Central memory CD8-positive, alpha-beta T cell (primary cell): ENCODE measurements at regions not wholly inside any gene's neighbourhood (a gene's known extent, or its start where the extent isn't known, plus 50 kb on each side); places are given as distances from the start of the nearest gene placed in this dataset.

Experiments
- ATAC-seq: fragments of 150-1000 bp; cut with Tn5 transposase; replicated peaks from 2 replicates; pipeline ENCODE4 v1.10.0; 2022; ENCODE audit warnings: mild to moderate bottlenecking, moderate FRiP score, moderate number of reproducible peaks; ENCODE audit not compliant: poor library complexity, severe bottlenecking; ENCODE audit errors: extremely low read depth
- DNase-seq, 2 donors: peaks; one replicate each; pipeline ENCODE4 v3.0.0; 2021; ENCODE audit warnings: low spot score in 2 of 2
- H3K27ac Mint-ChIP-seq: one replicate; pipeline ENCODE4 v1.8.0; 2022; ENCODE audit warnings: low read depth, mild to moderate bottlenecking, moderate library complexity, mixed read lengths
- H3K27me3 Mint-ChIP-seq: one replicate; pipeline ENCODE4 v1.8.0; 2022; ENCODE audit warnings: mixed read lengths
- H3K36me3 Mint-ChIP-seq: one replicate; pipeline ENCODE4 v1.8.0; 2022; ENCODE audit warnings: mild to moderate bottlenecking, moderate library complexity, mixed read lengths; ENCODE audit not compliant: insufficient read depth
- H3K4me1 Mint-ChIP-seq: one replicate; pipeline ENCODE4 v1.8.0; 2022; ENCODE audit warnings: mixed read lengths
- H3K4me3 Mint-ChIP-seq: one replicate; pipeline ENCODE4 v1.8.0; 2022; ENCODE audit warnings: mild to moderate bottlenecking, moderate library complexity, mixed read lengths
- H3K9me3 Mint-ChIP-seq: one replicate; pipeline ENCODE4 v1.8.0; 2022; ENCODE audit warnings: mixed read lengths

DNA sequence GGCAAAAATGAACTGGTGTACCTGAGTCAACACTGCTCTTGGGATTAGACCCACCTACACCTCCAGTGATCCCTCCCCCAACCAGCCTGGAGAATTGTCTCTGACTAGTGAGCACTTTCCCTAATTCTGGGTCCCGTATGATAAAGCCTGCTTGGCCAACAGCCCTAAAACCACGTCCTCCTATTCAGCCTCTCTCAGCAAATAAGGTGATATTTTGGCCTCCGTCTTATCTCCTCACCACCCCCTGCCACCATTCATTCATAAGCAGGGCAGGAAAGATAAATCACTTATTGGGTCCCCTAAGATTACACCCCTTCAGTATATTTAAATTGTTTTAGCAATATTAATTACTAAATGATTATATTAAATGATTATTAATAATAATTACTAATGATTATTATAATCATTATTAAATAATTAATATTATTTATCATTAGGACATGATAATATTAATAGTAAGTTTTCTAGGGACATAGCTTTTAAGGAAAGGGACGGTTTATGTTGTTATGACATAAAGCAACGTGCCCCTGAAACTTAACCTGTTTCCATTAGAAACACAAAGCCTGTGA lies 108.0 kb downstream of the DUSP10 start:
- no peaks in the 10 kb centered on the region for H3K36me3 Mint-ChIP-seq
- no peak for ATAC-seq

GRCh38 chr1:221634606-221635005 lies 107.3 kb downstream of the DUSP10 start:
- DNase-seq (no peak), ATAC-seq (no peak)
- Mint-ChIP-seq H3K27ac (no peak overlapping the region), H3K36me3 (no peaks in the 10 kb centered on the region), H3K4me3 (no peak overlapping the region), H3K4me1 (no peaks in the 10 kb centered on the region), H3K27me3 (no peaks in the 10 kb centered on the region), H3K9me3 (no peaks in the 10 kb centered on the region)

More for the DNA sequence above, 108.0 kb downstream of the DUSP10 start:
- Mint-ChIP-seq H3K27ac (no peak overlapping the region), H3K4me1 (no peaks in the 10 kb centered on the region), H3K4me3 (no peak overlapping the region), H3K9me3 (no peaks in the 10 kb centered on the region), H3K27me3 (no peaks in the 10 kb centered on the region)
- no peak for DNase-seq

DNA sequence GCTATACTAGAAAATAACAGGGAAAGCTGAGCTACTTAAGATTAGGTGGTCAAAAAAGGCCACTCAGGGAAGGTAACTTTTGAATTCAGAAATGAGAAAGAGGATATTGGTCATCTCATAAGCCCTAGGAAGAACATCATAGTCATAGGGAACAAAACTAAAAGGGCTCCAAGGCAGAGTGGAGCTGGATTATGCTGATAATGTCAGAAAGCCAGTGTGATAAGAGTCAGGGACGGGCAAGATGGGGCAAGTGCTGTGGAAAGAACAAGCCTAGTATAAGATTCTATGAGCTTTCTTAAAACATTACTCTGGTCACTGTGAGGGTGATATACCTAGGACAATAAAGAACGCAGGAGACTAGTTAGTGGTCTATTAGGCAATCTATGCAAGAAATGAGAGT lies 106.6 kb downstream of the DUSP10 start:
- no peak for DNase-seq
- Mint-ChIP-seq H3K9me3 (no peaks in the 10 kb centered on the region), H3K27ac (no peak overlapping the region), H3K36me3 (no peaks in the 10 kb centered on the region), H3K4me1 (no peaks in the 10 kb centered on the region), H3K4me3 (no peak overlapping the region), H3K27me3 (no peaks in the 10 kb centered on the region)
- no peak for ATAC-seq

GRCh38 chr1:221636096-221636495 lies 105.8 kb downstream of the DUSP10 start:
- Mint-ChIP-seq H3K4me1 (no peaks in the 10 kb centered on the region), H3K27me3 (no peaks in the 10 kb centered on the region), H3K9me3 (no peaks in the 10 kb centered on the region), H3K4me3 (no peak overlapping the region), H3K36me3 (no peaks in the 10 kb centered on the region), H3K27ac (no peak overlapping the region)
- DNase-seq (no peak), ATAC-seq (no peak)

- Mint-ChIP-seq H3K36me3 (no peaks in the 10 kb centered on the region), H3K4me1 (no peaks in the 10 kb centered on the region), H3K4me3 (no peak overlapping the region), H3K27ac (no peak overlapping the region), H3K9me3 (no peaks in the 10 kb centered on the region), H3K27me3 (no peaks in the 10 kb centered on the region)
- DNase-seq = no peak
- no peak for ATAC-seq
These were observed 104.9 kb downstream of the DUSP10 start for GRCh38 chr1:221636967-221637366.

- no peaks in the 10 kb centered on the region for H3K27me3 Mint-ChIP-seq
- H3K27ac Mint-ChIP-seq = no peak overlapping the region
- H3K36me3 Mint-ChIP-seq = no peaks in the 10 kb centered on the region
- DNase-seq (no peak), ATAC-seq (no peak)
- no peaks in the 10 kb centered on the region for H3K9me3 Mint-ChIP-seq
- no peak overlapping the region for H3K4me3 Mint-ChIP-seq
- no peaks in the 10 kb centered on the region for H3K4me1 Mint-ChIP-seq
These were observed 104.2 kb downstream of the DUSP10 start for GRCh38 chr1:221637641-221638041.

DNA sequence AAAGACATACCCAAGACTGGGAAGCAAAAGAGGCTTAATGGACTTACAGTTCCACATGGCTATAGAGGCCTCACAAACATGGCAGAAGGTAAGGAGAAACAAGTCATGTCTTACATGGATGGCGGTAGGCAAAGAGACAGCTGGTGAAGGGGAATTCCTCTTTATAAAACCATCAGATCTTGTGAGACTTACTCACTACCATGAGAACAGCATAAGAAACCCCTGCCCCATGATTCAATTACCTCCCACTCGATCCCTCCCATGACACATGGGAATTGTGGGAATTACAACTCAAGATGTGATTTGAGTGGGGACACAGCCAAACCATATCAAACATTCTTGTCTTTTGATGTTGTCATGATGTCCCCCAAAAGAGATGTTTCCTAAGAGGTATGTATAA lies 103.3 kb downstream of the DUSP10 start:
- no peaks in the 10 kb centered on the region for H3K36me3 Mint-ChIP-seq
- H3K27ac Mint-ChIP-seq = no peak overlapping the region
- H3K4me1 Mint-ChIP-seq = no peaks in the 10 kb centered on the region
- no peak for DNase-seq
- no peak for ATAC-seq
- no peaks in the 10 kb centered on the region for H3K27me3 Mint-ChIP-seq
- no peak overlapping the region for H3K4me3 Mint-ChIP-seq
- no peaks in the 10 kb centered on the region for H3K9me3 Mint-ChIP-seq

- no peaks in the 10 kb centered on the region for H3K27me3 Mint-ChIP-seq
- H3K4me1 Mint-ChIP-seq = no peaks in the 10 kb centered on the region
- no peak for ATAC-seq
- H3K9me3 Mint-ChIP-seq = no peaks in the 10 kb centered on the region
- H3K27ac Mint-ChIP-seq = no peak overlapping the region
- DNase-seq = no peak
- H3K4me3 Mint-ChIP-seq = no peak overlapping the region
- H3K36me3 Mint-ChIP-seq = no peaks in the 10 kb centered on the region
These were observed 100.1 kb downstream of the DUSP10 start for GRCh38 chr1:221641811-221642210.

- Mint-ChIP-seq H3K27ac (no peak overlapping the region), H3K36me3 (no peaks in the 10 kb centered on the region), H3K4me1 (no peaks in the 10 kb centered on the region), H3K4me3 (no peak overlapping the region), H3K9me3 (no peaks in the 10 kb centered on the region), H3K27me3 (no peaks in the 10 kb centered on the region)
- ATAC-seq (no peak), DNase-seq (no peak)
These were observed 98.3 kb downstream of the DUSP10 start for GRCh38 chr1:221643404-221644144.

DNA sequence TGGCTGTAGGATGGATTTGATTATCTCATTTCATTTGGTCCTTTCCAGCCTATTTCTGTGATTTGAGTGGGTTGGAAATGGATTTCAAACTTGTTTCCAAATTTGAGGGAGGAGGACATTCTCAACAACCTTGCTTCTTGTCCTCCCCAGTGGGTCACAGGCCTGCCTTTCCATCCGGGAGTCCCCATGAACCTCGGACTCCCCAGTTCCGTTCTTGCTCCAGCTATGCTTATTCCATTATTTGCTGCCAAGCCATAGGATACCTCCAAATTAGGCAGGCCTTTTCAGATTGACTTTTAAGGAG lies 97.8 kb downstream of the DUSP10 start:
- H3K27me3 Mint-ChIP-seq = no peaks in the 10 kb centered on the region
- H3K27ac Mint-ChIP-seq = no peak overlapping the region
- no peaks in the 10 kb centered on the region for H3K4me1 Mint-ChIP-seq
- DNase-seq (no peak), ATAC-seq (no peak)
- no peak overlapping the region for H3K4me3 Mint-ChIP-seq
- H3K36me3 Mint-ChIP-seq = no peaks in the 10 kb centered on the region
- no peaks in the 10 kb centered on the region for H3K9me3 Mint-ChIP-seq

DNA sequence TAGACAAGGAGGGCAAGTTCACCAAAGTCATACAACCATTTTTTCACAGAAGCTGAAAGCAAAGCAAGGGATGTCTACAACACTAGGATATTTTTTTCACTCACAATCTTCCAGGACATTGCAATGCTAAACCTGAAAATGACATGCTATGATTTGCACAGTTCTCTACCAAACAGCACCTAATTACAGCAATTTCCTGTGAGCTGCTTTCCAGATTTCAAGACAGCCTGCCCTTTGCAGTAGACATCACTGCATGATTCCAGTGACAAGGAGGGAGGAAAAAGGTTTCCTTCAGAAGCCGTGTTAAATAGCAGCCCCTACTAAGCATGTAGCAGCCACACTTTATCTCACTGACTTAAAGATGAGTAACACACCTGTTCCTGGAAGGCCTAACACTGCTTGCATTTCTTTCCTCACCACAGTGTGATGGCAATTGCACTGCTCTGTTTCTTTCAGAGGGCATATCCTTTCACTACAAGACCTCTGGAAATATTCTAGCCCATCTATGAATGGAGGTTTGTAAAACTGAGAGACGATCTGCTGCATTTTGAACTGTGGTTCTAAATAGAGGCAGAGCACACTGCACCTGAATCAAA lies 97.1 kb downstream of the DUSP10 start:
- Mint-ChIP-seq H3K9me3 (no peaks in the 10 kb centered on the region), H3K27me3 (no peaks in the 10 kb centered on the region), H3K4me3 (no peak overlapping the region), H3K36me3 (no peaks in the 10 kb centered on the region), H3K4me1 (no peaks in the 10 kb centered on the region), H3K27ac (no peak overlapping the region)
- DNase-seq (no peak), ATAC-seq (no peak)

DNA sequence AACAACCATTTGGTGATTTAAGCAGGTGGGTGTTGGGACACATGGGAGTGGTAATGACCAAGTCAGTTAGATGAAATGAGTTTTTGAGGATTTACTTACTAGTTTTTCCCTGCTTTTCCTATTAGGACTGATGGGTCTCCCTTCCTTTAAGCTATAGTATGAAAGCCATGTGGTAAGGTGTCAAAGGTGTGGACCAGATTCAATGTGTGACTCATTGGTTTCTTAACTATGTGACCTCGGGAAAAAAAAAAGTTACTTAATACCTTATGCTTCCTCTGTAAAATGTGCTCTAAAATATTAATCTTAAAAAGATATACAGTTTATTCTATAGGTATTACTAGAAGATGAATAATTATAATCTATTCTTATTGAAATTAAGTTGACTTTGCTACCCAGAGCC lies 93.7 kb downstream of the DUSP10 start:
- ATAC-seq (no peak), DNase-seq (no peak)
- Mint-ChIP-seq H3K36me3 (no peaks in the 10 kb centered on the region), H3K27me3 (no peaks in the 10 kb centered on the region), H3K27ac (no peak overlapping the region), H3K9me3 (no peaks in the 10 kb centered on the region), H3K4me1 (no peaks in the 10 kb centered on the region), H3K4me3 (no peak overlapping the region)
